ENCODE measurements at regions not wholly inside any gene's neighbourhood (a gene's known extent, or its start where the extent isn't known, plus 50 kb on each side); places are given as distances from the start of the nearest gene placed in this dataset.

- no peak for TF ChIP-seq CTCF (IDR thresholded peaks at IDR 0.05; ENCODE audit: low read depth, low read length)
- no peak for TF ChIP-seq EZH2phosphoT487 (IDR thresholded peaks at IDR 0.05; ENCODE audit: low read depth)
These were observed 80.2 kb upstream of the GNAO1 start for GRCh38 chr16:56111100-56111499.
